ENCODE measurements at regions not wholly inside any gene's neighbourhood (a gene's known extent, or its start where the extent isn't known, plus 50 kb on each side); places are given as distances from the start of the nearest gene placed in this dataset.
A peak's percentile ranks its signal among the peaks of the same experiment; 100 is the strongest.

GRCh38 chr9:106700676-106701075, 162.3 kb upstream of the ZNF462 start:
- dilution Hi-C loops (cut with MboI; ENCODE audit: extremely low pct_ligation_motif_present, low sequenced_read_pairs): no loop called here
- H3K36me3 ChIP-seq (ENCODE audit: control insufficient read depth in 2 of 2, extremely low read depth in 1 of 2, insufficient read depth in 2 of 2, low read length in 2 of 2): no peaks in the 10 kb centered on the region
- H2AFZ ChIP-seq (ENCODE audit: control insufficient read depth, low read length): no peak overlapping the region
- no peak overlapping the region for H3K27ac ChIP-seq (ENCODE audit: control insufficient read depth, insufficient read depth, low read length)
- no peak overlapping the region for H3K9ac ChIP-seq (ENCODE audit: control insufficient read depth, extremely low read depth, insufficient read depth, low read length)
- DNase-seq (ENCODE audit: low read depth, low spot score) (no peak), FAIRE-seq (peak; percentile 62)
- no peaks in the 10 kb centered on the region for H3K79me2 ChIP-seq (ENCODE audit: control insufficient read depth, insufficient read depth, low read length)
- H4K20me1 ChIP-seq (ENCODE audit: control insufficient read depth, extremely low read depth, insufficient read depth, low read length): no peaks in the 10 kb centered on the region
- no peaks in the 10 kb centered on the region for H3K9me1 ChIP-seq (ENCODE audit: control insufficient read depth, extremely low read depth, insufficient read depth, low read length)
- H3K9me3 ChIP-seq (ENCODE audit: control insufficient read depth, low read depth, low read length): no peaks in the 10 kb centered on the region
- H3K27me3 ChIP-seq (ENCODE audit: control insufficient read depth, extremely low read depth, insufficient read depth, low read length): no peaks in the 10 kb centered on the region
- H3K4me3 ChIP-seq (ENCODE audit: control insufficient read depth in 2 of 3, extremely low read depth in 1 of 3, insufficient read depth in 2 of 3, low read depth in 1 of 3, low read length in 3 of 3): no peak overlapping the region
- TF ChIP-seq EZH2 (IDR thresholded peaks at IDR 0.05; ENCODE audit: low read length): no peak
- TF ChIP-seq CTCF (optimal IDR thresholded peaks at IDR 0.05 in 1 of 3, IDR thresholded peaks at IDR 0.05 in 1 of 3, conservative IDR thresholded peaks at IDR 0.05 in 1 of 3; ENCODE audit: extremely low read depth in 1 of 3, insufficient read depth in 2 of 3, low read length in 3 of 3): no peak
- H3K4me1 ChIP-seq (ENCODE audit: control insufficient read depth, extremely low read depth, insufficient read depth, low read length): peaks cover 8% of the 10 kb centered on the region
- no peak overlapping the region for H3K4me2 ChIP-seq (ENCODE audit: control insufficient read depth, extremely low read depth, insufficient read depth, low read depth, low read length)

GRCh38 chr9:106701611-106702010, 161.4 kb upstream of the ZNF462 start:
- H3K9me3 ChIP-seq (ENCODE audit: control insufficient read depth, low read depth, low read length): no peaks in the 10 kb centered on the region
- H3K4me1 ChIP-seq (ENCODE audit: control insufficient read depth, extremely low read depth, insufficient read depth, low read length): peaks cover 8% of the 10 kb centered on the region
- TF ChIP-seq EZH2 (IDR thresholded peaks at IDR 0.05; ENCODE audit: low read length) (no peak), CTCF (optimal IDR thresholded peaks at IDR 0.05 in 1 of 3, IDR thresholded peaks at IDR 0.05 in 1 of 3, conservative IDR thresholded peaks at IDR 0.05 in 1 of 3; ENCODE audit: extremely low read depth in 1 of 3, insufficient read depth in 2 of 3, low read length in 3 of 3) (no peak)
- no peaks in the 10 kb centered on the region for H3K27me3 ChIP-seq (ENCODE audit: control insufficient read depth, extremely low read depth, insufficient read depth, low read length)
- H4K20me1 ChIP-seq (ENCODE audit: control insufficient read depth, extremely low read depth, insufficient read depth, low read length): no peaks in the 10 kb centered on the region
- H3K4me2 ChIP-seq (ENCODE audit: control insufficient read depth, extremely low read depth, insufficient read depth, low read depth, low read length): no peak overlapping the region
- DNase-seq (ENCODE audit: low read depth, low spot score) (no peak), FAIRE-seq (no peak)
- no peaks in the 10 kb centered on the region for H3K9me1 ChIP-seq (ENCODE audit: control insufficient read depth, extremely low read depth, insufficient read depth, low read length)
- H2AFZ ChIP-seq (ENCODE audit: control insufficient read depth, low read length): no peak overlapping the region
- H3K9ac ChIP-seq (ENCODE audit: control insufficient read depth, extremely low read depth, insufficient read depth, low read length): no peak overlapping the region
- no peaks in the 10 kb centered on the region for H3K79me2 ChIP-seq (ENCODE audit: control insufficient read depth, insufficient read depth, low read length)
- H3K4me3 ChIP-seq (ENCODE audit: control insufficient read depth in 2 of 3, extremely low read depth in 1 of 3, insufficient read depth in 2 of 3, low read depth in 1 of 3, low read length in 3 of 3): no peak overlapping the region
- no peaks in the 10 kb centered on the region for H3K36me3 ChIP-seq (ENCODE audit: control insufficient read depth in 2 of 2, extremely low read depth in 1 of 2, insufficient read depth in 2 of 2, low read length in 2 of 2)
- dilution Hi-C loops (cut with MboI; ENCODE audit: extremely low pct_ligation_motif_present, low sequenced_read_pairs): no loop called here
- no peak overlapping the region for H3K27ac ChIP-seq (ENCODE audit: control insufficient read depth, insufficient read depth, low read length)
